ENCODE measurements at regions not wholly inside any gene's neighbourhood (a gene's known extent, or its start where the extent isn't known, plus 50 kb on each side); places are given as distances from the start of the nearest gene placed in this dataset.

DNA sequence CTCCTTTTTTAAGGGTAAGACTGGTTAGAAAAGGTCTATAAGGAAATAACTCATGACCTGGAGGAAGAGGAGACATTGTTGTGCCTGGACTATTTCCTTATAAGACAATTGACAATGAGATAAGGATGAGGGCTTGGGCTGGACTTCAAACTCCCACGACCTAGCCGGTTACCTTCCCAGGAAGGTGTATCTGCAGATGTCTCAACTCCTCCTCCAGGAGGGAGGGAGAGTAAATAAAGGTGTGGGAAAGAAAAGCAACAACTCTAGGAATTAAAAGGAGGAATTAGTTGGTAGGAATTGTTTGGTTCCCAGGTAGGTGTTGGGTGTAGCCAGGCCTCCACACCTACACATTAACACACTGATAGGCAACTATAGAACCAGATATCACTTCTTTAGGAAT lies 97.8 kb upstream of the TBL1XR1 start:
- TF ChIP-seq ZNF121 (CRISPR knock-in tag; IDR thresholded peaks at IDR 0.05) (no peak), JUN (CRISPR knock-in tag; IDR thresholded peaks at IDR 0.05) (no peak)
- TF ChIP-seq, protein P1, sequence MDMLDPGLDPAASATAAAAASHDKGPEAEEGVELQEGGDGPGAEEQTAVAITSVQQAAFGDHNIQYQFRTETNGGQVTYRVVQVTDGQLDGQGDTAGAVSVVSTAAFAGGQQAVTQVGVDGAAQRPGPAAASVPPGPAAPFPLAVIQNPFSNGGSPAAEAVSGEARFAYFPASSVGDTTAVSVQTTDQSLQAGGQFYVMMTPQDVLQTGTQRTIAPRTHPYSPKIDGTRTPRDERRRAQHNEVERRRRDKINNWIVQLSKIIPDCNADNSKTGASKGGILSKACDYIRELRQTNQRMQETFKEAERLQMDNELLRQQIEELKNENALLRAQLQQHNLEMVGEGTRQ (CRISPR knock-in tag; IDR thresholded peaks at IDR 0.05) = no peak
